GM18502 (cell line): ENCODE measurements at regions not wholly inside any gene's neighbourhood (a gene's known extent, or its start where the extent isn't known, plus 50 kb on each side); places are given as distances from the start of the nearest gene placed in this dataset.
"Not testable (repeated sequence)": the region's sequence is repeated elsewhere in the genome, so short reads cannot be mapped to it uniquely, and the experiment has no call there.

Source experiments
- ATAC-seq: cut with Tn5 transposase; IDR thresholded peaks from one replicate; pipeline ENCODE4 v1.9.1; 2021; ENCODE audit warnings: mild to moderate bottlenecking; ENCODE audit not compliant: unreplicated experiment, poor library complexity

DNA sequence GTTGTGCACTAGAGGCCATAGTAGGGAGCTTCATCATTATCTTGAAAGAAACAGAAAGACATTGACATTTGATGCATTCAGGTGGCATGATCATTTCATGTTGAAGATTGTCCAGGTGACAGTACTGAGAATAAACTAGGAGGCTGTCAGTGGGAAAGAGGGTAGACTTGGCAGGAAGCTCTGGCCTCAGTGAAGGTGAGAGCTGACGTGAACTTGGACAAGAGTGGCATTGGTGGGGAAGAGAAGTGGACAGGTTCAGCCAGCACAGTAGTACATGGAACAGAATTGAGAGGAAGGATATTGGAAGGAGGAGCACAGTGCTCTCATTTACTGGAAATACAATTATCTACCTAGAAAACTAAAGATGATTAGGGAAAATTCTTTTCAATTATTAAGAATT is 245.2 kb downstream of the CYRIA start:
- no peak for ATAC-seq

DNA sequence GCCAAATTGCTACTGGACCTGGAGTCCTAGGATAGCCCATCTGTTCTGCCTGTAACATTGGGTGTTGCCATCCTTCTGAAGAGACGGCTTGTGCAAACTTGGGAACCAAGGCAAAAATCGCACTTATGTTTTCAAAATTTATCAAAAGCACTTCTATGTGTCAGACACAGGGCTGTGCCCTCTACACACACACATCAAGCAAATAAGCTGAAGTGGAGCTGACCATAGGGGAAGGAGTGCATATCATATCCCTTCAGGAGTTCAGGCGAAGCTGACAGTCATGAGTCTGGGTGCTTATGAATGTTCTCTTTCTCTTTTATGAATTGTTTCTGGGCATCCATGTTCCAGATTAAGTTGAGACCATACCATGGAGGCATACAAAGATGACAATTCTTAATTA is 247.9 kb downstream of the CYRIA start:
- no peak for ATAC-seq

DNA sequence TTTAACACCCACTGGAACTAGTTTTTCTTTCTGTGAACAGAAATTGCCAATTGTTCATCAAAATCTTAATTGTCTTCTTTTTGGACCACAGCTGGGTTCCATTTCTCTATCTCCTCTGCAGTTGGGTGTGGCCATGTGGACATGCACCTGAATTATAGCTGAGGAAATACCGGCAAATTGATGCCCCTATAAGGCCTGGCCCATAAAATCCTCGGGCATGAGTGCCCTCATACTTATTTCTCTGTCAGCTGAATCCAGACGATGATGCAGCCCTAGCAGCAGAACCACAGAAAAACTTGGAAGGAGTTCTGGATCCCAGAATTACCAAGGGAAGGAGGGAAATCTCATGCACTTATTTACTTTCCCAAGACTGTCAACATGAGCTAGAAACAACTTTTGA is 249.0 kb downstream of the CYRIA start:
- ATAC-seq, result no peak

DNA sequence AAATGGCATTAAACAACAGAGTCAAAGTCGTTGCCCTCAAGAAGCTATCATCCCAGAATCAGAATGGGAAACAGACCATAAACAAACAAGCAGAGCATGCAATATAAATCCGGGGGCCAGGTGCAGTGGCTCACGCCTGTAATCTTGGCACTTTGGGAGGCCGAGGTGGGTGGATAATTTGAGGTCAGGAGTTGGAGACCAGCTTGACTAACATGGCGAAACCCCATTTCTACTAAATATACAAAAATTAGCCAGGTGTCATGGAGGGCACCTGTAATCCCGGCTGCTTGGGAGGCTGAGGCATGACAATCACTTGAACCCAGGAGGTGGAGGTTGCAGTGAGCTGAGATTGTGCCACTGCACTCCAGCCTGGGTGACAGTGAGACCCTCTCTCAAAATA is 249.8 kb downstream of the CYRIA start:
- ATAC-seq, result not testable (repeated sequence)

DNA sequence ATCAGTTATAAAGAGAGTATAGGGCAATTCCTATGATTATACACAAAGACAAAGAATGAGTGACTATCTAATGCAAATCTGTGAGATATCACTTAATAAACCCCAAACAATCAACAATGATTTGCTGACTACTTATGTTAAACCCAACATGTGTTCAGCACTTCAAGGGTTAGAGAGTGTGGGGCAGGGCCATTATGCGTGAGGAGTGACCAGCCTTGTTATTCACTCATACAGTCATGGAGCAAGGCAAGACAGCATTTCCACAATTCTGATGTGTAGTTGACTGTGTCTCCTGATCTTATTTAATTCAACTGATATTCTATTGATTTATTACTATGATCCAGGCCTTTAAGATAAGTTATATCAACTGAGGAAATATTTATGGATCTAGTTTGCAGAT is 251.7 kb downstream of the CYRIA start:
- no peak for ATAC-seq

DNA sequence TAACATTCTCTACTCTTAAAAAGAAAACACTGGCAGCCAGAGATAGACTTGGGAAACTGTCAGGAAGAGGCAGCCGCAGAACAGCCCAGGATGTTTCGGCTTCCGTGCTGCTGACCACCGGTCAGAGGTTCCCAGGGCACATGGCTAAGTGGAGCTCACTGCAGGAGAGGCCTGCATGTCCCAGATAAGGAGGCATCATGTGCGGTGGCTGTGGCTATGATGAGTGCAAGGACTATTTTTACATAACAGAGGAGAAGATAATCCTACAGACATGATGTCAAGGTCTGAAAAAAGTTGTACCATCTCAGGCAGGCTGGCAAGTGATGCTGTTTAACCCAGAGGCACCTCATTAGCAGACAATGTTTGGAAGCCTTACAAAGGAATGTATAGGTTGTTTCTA is 252.3 kb downstream of the CYRIA start:
- ATAC-seq, result no peak

DNA sequence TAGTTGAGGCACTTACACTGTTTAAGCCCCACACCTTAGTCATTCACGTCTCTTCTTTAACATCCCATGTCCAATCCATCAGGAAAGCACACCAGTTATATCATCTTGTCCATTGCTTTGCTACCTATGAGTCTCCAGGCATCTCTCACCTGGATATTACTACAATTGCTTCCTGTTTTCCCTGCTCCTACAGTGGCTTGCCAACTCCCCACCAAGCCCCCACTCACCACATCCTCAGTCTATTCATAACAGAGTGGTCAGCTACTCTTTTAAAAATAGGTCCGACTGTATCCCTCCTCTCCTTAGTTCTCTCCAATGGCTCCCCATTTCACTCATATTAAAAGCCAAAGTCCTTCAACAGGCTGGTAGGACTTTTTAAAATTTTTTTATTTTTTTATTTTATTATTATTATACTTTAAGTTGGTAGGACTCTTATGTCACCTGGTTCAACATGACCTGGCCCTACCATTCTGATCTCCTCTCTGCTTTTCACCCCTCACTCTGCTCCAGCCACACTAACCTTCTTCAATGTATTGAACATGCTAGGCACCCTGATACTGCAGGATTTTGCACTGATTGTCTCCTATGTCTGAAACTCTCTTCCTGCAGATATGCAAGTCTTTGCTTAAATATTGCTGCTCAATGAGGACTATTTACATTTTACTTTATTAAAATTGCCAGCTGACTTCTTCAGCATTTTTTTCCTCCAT is 253.2 kb downstream of the CYRIA start:
- ATAC-seq, result no peak

GRCh38 chr2:16411788-16412187 is 253.8 kb downstream of the CYRIA start:
- no peak for ATAC-seq

DNA sequence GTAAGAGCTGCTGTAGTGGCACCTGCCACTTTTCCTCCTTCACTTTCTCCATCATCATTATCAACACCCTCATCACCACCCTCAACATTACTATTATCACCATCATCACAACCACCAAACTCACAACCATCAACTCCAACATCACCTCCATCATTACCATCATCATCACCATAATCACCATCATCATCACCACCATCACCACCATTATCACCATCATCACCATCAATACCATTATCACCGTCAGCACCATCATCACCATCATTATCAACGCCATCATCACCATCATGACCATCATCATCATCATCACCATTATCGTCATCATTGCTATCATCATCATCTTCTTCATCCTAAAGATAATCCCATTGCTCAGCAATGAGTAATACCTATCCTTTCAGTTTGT is 255.8 kb downstream of the CYRIA start:
- ATAC-seq, result no peak

DNA sequence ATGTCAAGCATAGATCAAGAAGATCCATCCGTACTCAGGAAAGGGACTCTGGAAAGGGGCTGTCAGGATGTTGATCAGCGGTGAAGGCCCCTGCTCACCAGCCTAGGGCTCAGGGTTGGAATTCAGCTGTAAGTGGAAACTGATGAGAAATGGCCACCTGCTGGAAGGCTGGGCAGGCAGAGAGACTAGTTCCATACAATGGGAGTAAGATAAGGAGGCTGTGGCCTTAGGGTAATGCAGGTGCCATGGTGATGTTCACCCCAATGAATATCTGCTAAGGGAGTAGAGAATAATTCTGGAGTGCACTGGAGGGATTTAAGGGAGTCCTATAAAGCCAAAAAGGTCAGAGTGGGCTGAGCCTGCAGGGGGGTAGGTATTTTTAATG is 256.6 kb downstream of the CYRIA start:
- ATAC-seq, result no peak

DNA sequence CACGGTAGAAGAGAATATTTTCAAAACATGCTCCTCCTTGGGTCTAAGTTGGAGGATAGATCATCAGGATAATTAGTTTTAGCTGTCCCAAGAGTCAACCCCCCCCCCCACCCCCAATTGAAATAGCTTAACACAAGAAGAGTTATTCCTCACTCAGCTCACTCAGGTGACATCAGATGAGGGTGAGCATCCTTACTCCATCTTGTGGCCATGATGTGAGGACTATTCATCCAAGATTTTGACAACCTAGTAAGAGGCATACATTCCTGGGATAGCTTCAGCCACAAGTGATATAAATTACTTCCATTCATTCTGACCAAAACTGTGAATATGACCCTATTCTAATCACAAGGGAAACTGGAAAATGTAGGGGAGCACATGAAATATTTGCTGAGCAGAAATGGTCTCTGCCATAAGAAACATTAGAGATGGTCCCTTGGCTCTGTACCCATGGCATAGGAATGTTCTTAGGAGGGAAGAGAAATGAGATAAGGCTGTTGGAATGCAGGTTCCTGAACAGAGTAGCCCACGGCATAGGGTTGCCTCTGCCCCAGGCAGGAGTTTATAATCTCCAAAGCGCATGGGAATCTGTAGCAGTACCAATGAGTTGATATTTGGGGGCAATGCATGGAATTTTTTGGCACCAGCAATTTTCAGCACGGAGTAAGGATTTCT is 257.2 kb downstream of the CYRIA start:
- no peak for ATAC-seq

GRCh38 chr2:16407358-16407757 is 258.3 kb downstream of the CYRIA start:
- ATAC-seq, result no peak

DNA sequence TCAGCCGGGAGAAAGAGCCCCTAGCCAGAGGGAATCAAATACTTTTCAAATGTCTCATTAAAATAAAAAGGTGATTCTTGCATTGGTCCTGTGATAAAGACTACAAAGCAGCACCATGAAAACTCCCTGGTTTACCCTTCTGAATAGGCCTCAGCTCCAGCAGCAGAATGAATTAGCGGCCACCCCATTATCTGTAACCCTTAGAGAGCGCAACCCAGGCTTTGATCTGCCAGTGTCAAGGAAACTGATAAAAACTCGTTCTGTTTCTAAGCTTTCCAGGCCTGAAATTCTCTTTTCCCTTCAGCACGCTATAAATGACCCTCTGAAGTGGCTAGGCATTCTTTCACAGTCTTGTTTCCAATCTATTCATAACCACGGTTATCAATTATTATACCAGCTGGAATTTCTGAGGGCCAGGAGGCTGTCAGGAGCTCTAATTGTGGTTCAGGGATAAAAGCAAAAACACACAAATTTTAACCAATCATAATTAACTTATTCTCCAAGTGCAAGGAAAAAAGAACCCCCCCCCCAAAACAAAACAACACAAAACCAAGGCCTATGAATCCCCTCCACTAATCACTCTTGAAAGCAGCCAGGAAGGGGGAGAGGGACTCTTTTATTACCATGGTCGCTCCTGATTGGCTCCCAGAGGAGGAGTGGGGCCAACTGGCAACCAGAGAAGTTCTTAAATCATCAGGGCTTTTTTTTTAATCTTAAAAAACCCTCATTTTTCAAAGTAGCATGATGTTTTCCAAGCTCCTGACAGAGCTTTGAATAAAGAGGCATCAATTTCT is 258.9 kb downstream of the CYRIA start:
- no peak for ATAC-seq

GRCh38 chr2:16405551-16405950 is 260.1 kb downstream of the CYRIA start:
- ATAC-seq, result no peak

DNA sequence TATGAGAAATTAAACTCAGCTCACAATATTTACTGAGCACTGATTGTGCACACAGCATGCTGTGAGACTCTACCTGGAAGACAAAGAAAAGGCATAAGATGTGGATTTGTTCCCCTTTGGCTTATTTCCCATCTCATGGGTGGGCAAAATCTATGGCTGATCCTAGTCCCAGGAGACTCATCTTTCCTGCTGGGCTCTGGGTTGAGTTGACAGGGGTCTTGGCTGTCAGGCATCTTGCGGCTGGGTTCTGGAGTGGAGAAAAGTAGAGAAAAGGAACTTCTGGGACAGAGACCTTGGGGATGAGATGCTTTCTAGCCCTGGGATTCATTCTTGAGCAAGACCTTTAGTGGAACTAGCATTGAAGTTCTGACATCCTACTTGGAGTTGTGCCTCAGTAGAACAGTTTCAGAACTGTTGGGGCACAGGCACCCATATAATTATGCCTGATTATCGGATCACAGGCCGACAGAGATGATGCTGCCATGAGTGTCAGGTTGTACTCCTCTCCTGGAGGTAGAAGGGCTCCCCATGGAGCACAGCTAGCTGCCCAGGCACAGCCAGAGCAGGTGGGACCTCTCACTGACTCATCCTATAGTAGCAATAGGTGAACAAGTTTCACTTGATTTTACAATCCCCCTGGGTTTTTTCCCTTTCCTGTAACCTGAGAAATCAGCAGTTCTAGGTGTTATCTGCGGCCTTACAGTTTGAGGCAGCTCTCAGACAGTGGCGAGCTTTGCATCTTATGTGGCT is 260.9 kb downstream of the CYRIA start:
- no peak for ATAC-seq

GRCh38 chr2:16404146-16404545 is 261.5 kb downstream of the CYRIA start:
- no peak for ATAC-seq

- ATAC-seq, result no peak
These were observed 262.7 kb downstream of the CYRIA start for GRCh38 chr2:16402891-16403290.

- ATAC-seq, result no peak
These were observed 263.8 kb downstream of the CYRIA start for GRCh38 chr2:16401761-16402300.

- no peak for ATAC-seq
These were observed 265.5 kb downstream of the CYRIA start for GRCh38 chr2:16400127-16400623.

GRCh38 chr2:16398486-16399043 is 267.1 kb downstream of the CYRIA start:
- no peak for ATAC-seq
